NCI-H82 (cell line): ENCODE measurements at regions not wholly inside any gene's neighbourhood (a gene's known extent, or its start where the extent isn't known, plus 50 kb on each side); places are given as distances from the start of the nearest gene placed in this dataset.
"Not testable (repeated sequence)": the region's sequence is repeated elsewhere in the genome, so short reads cannot be mapped to it uniquely, and the experiment has no call there.

Source experiments
- DNase-seq: peaks from one replicate; lab custom pipeline; 2025; lab: John Stamatoyannopoulos, UW

DNA sequence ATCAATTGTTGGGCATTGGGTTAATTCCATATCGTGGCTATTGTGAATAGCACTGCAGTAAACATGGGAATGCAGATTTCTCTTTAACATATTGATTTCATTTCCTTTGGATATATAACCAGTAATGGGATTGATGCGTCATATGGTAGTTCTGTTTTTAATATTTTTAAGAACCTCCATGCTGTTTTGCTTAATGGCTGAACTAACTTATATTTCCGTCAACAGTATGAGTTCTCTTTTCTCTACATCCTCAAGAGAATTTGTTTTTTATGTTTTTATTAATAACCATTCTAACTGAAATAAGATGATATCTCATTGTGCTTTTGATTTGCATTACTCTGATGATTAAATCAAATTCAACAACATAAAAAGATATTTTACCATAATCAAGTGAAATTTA is 228.5 kb upstream of the FSIP2 start:
- DNase-seq: no peak

DNA sequence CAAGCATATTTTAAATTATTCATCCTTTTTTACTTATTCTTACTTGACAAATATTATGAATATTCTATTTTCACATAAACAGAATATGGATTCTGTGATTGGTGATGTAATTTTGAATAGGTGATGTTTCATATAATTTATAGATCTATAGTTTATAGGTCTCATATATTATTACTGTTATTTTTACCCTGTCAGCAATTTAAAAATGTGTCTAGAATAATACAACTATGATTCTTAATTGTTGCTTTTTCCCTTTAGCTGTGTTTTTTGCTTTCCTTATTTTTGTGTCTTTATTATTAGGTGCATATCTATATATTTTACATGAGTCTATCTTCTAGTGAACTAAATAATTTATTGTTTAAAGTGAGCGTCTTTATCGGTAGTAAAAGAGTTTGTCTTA is 226.7 kb upstream of the FSIP2 start:
- DNase-seq: no peak

DNA sequence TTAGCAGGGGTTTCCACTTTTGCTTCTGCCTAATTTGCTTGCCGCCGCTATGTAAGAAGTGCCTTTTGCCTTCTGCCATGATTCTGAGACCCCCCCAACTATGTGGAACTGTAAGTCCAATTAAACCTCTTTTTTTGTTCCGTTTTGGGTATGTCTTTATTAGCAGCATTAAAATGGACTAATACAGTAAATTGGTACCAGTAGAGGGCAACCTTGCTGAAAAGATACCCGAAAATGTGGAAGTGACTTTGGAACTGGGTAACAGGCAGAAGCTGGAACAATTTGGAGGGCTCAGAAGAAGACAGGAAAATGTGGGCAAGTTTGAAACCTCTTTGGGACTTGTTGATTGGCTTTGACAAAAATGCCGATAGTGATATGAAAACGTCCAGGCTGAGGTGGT is 216.1 kb upstream of the FSIP2 start:
- DNase-seq: peak; percentile 25

DNA sequence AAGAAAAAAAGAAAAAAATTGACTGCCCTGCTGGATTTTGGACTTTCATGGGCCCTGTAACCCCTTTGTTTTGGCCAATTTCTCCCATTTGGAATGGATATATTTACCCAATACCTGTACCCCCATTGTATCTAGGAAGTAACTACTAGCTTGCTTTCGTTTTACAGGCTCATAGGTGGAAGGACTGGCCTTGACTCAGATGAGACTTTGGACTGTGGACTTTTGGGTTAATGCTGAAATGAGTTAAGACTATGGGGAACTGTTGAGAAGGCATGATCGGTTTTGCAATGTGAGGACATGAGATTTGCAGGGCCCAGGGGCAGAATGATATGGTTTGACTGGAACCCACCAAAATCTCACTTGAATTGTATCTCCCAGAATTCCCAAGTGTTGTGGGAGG is 214.4 kb upstream of the FSIP2 start:
- not testable (repeated sequence) for DNase-seq

DNA sequence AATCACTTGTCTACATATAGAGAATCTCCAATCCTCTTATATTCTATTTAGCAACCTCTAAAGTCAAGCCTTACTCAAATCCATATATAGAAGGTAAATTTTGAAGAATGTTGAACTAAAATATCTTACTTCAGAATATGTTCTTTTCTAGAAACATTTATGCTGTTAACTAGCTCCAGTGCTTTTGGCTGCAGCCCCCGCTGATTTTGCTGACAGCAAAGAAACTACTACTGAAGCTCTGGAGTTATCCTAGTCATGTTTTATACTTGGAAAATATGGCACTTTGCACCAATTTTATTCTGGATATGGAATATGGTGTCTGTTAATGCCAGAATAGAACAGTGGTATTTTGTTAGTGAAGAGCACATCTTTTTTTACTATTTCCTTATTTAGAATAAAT is 212.4 kb upstream of the FSIP2 start:
- no peak for DNase-seq

DNA sequence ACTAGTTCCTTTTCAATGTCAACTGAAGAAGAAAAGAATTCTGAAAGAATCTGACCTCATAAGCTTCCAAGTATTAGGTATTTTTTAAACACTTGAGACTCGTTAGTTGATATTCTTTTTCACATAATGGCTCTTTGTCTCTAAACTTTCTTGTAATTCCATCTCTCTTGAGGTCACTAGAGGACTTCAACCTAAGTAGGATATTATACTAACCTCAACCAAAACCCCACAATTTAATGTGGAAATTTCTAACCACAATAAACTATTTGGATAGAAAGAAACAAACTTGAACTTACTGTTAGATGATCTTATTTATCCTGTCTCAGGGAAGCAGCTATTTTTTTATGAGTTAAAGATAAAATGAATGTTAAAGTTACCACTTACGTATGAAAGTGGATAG is 206.9 kb upstream of the FSIP2 start:
- DNase-seq: no peak

DNA sequence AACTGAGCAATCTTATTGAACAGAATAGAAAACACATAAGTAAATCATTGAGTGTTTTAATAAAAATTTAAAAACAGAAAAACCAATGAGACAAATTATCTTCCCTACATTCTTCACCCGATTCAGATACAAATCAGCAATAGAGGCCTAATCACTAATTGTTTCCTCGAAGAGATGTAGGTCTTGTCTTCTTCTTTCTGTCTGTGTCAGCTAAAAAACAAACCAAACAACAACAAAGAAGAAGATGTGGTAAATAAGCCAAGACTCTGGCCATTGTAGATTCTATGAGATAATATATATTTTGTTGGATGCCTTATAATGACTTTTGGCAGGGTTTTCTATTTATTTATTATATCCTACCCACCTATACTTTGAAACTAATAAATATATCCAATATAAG is 200.9 kb upstream of the FSIP2 start:
- no peak for DNase-seq

DNA sequence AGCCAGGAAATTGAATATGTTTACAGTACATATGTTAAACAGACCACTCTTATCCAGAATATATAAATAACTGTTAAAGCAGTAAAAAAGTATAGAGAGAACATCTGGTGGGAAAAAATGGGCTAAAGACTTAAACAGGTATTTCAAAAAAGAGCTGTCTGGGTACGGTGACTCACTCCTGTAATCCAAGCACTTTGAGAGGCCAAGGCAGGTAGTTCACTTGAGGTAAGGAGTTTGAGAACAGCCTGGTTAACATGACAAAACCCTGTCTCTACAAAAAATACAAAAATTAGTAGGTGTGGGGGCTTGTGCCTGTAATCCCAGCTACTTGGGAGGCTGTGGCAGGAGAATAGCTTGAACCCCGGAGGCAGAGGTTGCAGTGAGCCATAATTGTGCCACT is 171.4 kb upstream of the FSIP2 start:
- DNase-seq: no peak

DNA sequence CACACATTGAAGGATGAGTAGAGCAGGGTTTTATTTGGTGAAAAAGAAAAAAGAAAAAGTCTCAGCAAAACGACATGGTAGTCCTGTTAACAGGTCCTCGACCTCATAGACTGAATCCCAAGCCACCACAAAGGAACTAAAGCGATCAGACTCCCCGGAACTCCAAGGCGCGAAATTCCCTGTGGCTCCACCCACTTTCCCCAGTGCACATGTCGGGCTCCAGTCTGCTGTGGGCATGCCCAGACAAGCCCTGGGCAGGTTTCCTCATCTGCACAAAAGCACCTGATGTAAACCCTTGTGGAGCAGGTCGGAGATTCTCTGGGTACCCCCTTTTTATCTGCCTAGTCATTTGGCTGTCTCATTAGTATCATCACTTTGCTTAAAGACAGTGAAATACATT is 170.7 kb upstream of the FSIP2 start:
- DNase-seq: no peak

DNA sequence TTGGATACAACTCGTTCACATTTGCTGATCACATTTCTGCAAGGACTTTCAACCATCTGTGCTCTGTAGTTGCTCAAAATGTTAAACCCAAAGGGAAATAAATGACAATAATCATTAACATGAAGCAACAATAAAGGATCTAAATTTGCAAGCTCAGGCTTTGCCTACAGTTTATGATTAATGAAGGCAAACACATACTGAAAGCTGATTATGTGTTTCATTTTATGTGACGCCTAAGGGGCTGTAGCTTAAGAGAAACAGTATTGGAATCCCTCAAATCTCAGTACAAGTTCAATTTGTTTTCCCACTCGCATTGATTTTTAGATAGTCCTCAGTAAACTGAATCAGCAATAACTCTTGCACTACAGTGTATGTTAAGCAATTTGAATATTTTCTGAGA is 160.3 kb upstream of the FSIP2 start:
- DNase-seq: no peak

DNA sequence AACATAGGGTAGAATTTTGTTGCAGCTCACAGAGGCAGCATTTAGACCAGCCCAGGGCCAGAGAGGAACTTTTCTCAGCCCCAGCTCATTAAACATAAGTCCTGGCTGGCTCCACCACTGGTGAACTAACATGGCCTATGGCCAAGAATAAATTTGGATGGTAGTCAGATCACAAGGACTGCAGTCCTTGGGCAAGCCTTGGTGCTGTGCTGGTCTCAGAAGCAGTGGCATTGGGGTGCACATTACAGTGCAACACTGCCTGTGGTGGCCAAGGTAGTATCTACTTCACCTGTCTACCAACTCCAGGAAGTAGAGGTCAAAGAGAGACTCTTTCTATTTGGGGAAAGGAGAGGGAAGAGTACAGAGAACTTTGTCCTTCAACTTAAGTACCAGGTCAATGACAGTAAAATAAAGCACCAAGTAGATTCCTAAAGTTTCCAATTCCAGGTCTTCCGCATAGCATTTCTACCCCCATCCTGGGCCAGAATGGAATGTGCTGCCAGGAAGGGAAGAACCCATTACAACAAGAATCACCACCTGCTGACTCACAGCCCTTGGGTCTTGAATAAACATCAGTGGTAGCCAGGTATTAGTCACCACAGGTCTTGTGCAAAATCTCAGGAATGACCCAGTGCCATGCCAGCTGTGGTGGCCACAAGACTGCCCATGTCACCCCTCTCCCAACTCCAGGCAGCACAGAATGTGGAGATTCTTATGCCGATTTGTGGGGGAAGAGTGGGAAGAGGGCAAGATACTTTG is 155.4 kb upstream of the FSIP2 start:
- DNase-seq: no peak

DNA sequence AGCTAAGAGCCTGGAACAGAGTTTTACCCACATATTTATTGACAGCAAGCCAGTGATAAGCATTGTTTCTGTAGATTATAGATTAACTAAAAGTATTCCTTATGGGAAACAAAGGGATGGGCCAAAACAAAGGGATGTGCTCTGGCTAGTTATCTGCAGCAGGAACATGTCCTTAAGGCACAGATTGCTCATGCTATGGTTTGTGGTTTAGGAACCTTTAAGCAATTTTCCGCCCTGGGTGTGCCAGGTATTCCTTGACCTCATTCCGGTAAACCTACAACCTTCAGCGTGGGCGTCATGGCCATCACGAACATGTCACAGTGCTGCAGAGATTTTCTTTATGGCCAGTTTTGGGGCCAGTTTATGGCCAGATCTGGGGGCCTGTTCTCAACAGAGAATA is 153.4 kb upstream of the FSIP2 start:
- not testable (repeated sequence) for DNase-seq

DNA sequence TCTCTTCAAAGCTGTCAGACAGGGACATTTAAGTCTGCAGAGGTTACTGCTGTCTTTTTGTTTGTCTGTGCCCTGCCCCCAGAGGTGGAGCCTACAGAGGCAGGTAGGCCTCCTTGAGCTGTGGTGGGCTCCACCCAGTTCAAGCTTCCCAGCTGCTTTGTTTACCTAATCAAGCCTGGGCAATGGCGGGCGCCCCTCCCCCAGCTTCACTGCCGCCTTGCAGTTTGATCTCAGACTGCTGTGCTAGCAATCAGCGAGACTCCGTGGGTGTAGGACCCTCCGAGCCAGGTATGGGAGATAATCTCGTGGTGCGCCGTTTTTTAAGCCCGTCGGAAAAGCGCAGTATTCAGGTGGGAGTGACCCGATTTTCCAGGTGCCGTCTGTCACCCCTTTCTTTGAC is 147.3 kb upstream of the FSIP2 start:
- not testable (repeated sequence) for DNase-seq

DNA sequence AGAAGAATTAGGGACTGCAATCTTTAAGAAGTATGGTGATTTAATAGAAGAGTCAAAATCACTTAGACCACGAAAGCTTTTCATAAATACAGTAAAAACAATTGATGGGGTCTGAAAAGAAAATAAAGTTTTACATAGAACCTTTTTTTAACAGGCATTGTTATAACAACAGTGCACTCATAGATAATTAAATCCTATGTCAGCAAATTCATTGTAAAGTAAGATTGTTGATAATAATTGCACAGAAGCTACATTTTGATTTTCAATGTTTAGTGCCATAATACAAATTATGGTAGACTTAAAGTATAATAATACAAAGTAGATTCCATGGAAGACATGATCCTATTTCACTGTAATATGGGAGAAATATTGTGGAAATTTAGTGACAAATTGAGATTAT is 130.7 kb upstream of the FSIP2 start:
- DNase-seq: no peak

DNA sequence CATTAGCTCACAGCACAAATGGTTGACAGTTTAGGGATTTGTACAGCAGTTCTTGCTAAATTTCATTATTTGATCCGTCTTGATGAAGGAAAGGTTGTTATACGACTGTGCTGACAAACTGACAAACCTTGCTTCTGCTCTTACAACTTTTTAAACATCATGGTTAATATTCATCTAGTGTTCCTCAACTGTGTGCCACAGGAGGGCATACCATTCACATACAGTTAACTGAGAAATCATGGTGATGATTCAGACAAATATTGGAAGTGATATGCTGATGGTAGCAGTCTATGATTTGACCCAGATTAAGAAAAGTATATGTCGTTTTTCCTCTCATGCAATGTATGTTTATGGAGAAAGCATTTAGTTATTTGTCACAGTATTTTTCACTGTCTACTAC is 129.8 kb upstream of the FSIP2 start:
- peak; percentile 21 for DNase-seq

DNA sequence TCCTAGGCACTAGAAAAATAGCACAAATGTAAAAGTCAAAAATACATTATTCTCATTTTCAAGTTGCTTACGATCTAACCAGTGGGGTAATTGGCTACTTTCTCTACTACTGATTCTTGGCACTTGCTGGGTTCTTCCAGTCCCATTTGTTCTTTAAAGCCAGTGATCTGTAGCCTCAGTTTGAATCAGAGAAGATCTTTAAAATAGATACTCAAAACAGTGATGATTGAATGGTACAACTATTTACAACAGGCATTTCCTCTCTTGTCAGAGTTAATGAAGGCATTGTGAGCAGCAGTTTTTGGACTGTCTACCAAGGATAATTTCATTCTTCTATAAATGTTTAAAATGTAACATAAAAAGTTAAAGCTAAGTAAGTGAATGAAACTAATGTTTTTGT is 128.3 kb upstream of the FSIP2 start:
- no peak for DNase-seq

DNA sequence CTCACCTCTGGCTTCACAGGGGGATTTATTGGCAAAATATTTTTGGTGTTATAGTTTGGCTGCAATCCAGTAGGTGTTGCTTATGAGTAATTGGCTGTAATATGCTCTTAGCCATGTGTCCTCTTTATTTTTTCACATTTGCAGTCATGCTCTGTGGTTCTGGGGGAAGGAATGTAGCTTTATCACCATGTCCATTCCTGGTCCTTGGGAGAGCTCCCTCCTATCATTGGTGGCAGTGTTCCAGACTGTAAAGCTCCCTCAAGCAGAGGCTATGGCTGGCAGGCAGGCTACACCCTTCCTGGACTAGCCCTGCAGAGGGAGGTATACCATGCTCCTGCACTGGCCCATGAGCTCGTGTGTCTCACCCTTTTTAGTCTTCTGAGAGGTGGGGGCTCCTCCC is 120.0 kb upstream of the FSIP2 start:
- no peak for DNase-seq

DNA sequence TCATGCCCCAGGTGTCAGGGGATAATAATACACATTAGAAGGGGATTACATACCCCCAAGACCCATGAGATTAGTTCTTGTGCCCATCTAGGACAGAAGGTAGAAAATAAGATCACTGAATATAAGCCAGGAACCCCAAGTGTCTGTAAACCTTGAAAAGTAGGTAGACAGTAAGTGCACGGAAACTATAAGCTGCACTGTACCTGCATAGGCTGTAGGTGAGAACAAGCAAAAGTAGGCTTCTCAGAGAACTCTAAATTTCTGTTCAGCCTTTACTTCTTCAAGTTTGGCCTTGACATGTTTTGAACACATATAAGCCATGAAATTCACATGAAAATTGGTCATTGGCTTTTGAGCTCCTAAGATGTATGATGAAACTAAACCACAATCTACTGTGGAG is 113.0 kb upstream of the FSIP2 start:
- peak; percentile 89 for DNase-seq

DNA sequence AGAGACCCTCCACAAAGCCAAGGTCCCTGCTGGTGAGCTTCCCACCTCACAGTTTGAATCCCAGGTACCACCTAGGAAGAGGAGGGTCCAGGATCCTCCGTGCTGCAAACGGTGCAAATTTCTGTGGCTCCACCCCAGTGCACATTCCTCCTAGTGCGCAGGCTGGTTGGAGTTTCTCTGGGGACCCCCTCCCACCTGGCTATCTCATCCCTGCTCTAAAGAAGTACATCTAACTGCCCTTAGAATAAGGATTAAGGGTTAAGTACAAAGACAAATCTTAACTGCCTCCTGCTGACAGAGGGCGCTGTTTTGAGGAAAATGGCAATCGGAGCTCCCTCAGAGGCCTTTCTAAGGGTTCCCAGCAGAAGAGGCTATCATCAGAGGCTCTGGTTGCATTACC is 109.6 kb upstream of the FSIP2 start:
- DNase-seq: peak; percentile 40

DNA sequence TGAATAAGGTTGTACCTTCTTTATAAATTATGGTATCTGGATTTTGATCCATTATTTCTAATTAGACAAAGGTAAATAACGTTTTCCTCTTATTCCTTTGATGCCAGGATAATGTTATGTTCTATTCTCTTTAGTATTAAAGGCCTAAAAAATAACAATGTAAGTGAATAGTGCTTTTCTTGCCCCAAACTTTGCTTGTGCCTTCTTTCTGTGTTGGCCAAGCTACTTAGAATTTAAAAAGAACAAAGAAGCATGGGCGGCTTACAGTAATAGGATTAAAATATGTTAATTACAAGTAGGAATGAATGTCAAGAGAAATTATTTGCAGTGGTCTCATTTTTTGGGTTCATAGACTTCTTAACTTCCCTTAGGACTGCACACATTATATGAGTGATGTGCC is 105.0 kb upstream of the FSIP2 start:
- DNase-seq: peak; percentile 74

DNA sequence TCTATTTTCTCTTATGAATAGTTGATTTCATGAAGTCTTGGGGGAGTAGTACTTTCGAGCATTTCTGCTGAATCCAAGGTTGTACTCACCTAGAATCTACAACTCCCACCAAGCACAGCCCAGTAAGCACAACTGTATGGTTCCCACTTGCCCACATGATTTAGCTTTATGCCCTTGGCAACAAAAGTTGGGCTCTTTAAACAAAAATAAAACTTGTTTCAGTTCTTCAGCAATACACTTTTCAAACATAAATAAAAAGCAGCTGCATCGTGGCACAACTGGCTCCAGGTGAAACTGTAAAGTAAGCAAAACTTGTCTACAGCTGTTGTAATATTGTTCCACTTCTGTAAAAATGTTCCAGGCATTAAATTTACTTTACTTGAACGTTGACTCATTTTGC is 99.8 kb upstream of the FSIP2 start:
- no peak for DNase-seq

DNA sequence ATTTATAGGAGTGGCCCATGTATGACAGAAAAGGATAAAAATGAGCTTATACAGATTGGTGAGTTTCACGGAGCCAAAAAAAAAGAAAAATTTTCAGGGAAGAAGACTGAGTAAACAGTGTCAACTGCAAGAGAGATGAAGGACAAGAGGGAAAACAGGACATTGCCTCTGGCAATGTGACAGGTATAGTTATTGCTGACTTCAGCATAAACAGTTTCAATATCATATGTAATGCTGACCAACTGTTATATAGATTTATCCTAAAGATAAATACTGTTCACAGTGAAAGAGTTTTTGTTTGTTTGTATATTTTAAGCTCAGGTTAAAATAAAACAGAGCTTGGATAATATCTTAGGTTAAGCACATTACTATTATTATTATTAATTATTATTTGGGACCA is 98.0 kb upstream of the FSIP2 start:
- DNase-seq: no peak

DNA sequence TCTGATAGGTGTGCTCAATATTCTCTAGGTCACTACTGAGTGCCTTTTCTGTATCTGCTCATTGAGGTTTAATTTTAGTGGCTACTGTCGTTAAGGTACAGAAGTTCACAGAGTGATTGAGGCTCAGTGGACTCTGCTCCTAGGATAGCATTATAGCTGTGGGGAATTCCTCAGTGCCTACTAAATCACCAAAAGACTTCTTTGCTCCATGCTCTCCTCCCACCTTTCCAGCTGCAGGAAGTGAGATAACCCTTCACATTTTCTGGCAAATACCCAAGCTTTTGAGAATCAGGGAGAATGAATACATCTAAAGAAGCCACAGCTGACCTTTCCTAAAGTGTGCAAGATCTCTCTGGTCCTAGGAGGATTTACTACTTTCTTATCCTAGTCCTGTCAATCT is 95.2 kb upstream of the FSIP2 start:
- DNase-seq: no peak

DNA sequence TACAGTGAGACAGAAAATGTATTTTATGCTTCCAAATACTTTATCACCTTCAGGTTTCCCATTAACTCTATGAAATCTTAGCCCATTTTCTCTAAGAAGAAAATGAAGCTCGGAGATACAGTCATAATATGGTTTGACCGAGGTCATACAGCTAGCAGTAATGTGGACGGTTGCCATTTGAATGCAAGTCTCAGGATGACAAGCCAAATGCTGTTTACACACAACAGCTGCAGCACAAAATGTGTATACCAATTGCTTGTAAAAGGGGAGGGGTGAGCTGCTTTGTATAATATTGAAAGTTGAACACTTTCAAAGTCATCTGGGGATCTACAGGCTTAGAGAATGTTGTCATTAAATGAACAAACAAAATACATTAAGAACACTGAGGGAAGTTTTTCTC is 93.8 kb upstream of the FSIP2 start:
- DNase-seq: no peak

DNA sequence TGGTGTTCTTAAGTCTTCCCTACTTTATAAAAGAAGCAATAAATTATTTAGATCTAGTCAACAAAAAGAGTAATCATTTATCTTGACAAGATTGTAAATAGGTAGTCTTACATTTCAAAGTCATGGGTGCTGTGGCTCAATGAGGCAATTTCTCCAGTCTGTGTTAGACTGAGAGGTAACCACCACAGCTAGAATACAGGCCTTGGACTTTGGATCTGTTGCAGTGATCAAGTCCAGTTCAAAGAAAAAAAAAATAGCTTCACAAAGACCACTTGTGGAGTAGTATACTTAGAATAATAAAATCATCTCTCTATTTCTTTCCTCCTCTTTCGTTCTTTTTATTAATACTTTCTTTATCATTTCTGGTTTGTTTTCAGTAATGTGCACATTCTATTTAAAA is 93.1 kb upstream of the FSIP2 start:
- no peak for DNase-seq
